Pancreas (tissue), 10 donors: ENCODE measurements at regions not wholly inside any gene's neighbourhood (a gene's known extent, or its start where the extent isn't known, plus 50 kb on each side); places are given as distances from the start of the nearest gene placed in this dataset.

Source experiments
- ATAC-seq, 4 donors: fragments of 200-7000 bp; cut with Tn5 transposase; one replicate each; pipeline versions ENCODE4 v1.8.0 to v1.9.1; 2020; ENCODE audit warnings: mild to moderate bottlenecking in 4 of 4, moderate library complexity in 4 of 4
- DNase-seq, 6 donors: peaks; one replicate each; pipeline ENCODE4 v3.0.0-alpha.2; 2020
- FAIRE-seq: peaks from 2 replicates; lab custom pipeline; 2012; peaks lifted over from hg19 to GRCh38; lab: Jason Lieb, UNC
- H3K27ac ChIP-seq, 4 donors: fragments of 200-600 bp; sonication (generic); 1 replicate in 3 of 4; 2 replicates in 1 of 4; pipeline versions ENCODE4 v1.5.0 to v1.8.0; 2020
- H3K27me3 ChIP-seq, 4 donors: fragments of 200-600 bp; one replicate each; pipeline ENCODE4 v1.8.0; 2021
- H3K36me3 ChIP-seq, 3 donors: fragments of 200-600 bp; sonication (generic) in 1 of 3; one replicate each; pipeline versions ENCODE4 v1.5.0 to v1.8.0; 2020 to 2021
- H3K4me1 ChIP-seq, 3 donors: fragments of 200-600 bp; one replicate each; pipeline ENCODE4 v1.8.0; 2021
- H3K4me3 ChIP-seq, 4 donors: fragments of 200-600 bp; sonication (generic) in 2 of 4; one replicate each; pipeline versions ENCODE4 v1.5.0 to v1.8.0; 2020 to 2021
- H3K9me3 ChIP-seq, 4 donors: fragments of 200-600 bp; one replicate each; pipeline ENCODE4 v1.8.0; 2021
- WGBS, 2 donors: extraction: QIAGEN DNeasy Blood & Tissue Kit; methylation state at CpG; one replicate each; pipeline ENCODE4 v1.1.7; 2013; 5-methylcytosine and 5-hydroxymethylcytosine counted together
- intact Hi-C, 3 donors: fragments of 100-400 bp; cut with DNase I; formaldehyde crosslinking; loops; one replicate each; pipeline versions ENCODE4 v1.11.1 to v1.14.2; 2022
- TF ChIP-seq, protein P1 (sequence below), 4 donors: fragments of 200-600 bp; sonication (generic) in 3 of 4; IDR thresholded peaks; one replicate each; pipeline versions ENCODE4 v1.5.0 to v1.8.0; 2021; ENCODE audit warnings: antibody characterized with exemption in 4 of 4
- donor health status: healthy with polysubstance abuse.
- donor health status: DM: no; HTN: no; CAD: no; lungs with moderate emphysema.
- donor health status: DM: no; HTN: no; CAD: no.
- donor health status: control.
- donor health status: control.
- donor health status: Bipolar disorder and iron deficiency.
- donor health status: DM: yes; HTN: yes; CAD: no.
- donor health status: DM: no; HTN: no; CAD: no.
- donor health status: DM: no; HTN: no; CAD: no.
- donor health status: DM: yes; HTN: yes; CAD: no.

GRCh38 chrX:122910697-122911096 lies 273.4 kb upstream of the GRIA3 start:
- WGBS, 2 donors: 0 to 49% methylated on average over 2 of the region's 2 CpGs
- DNase-seq (no peak), FAIRE-seq (no peak)

GRCh38 chrX:122913134-122913533 lies 270.9 kb upstream of the GRIA3 start:
- no peak overlapping the region for H3K27ac ChIP-seq
- TF ChIP-seq, protein P1, sequence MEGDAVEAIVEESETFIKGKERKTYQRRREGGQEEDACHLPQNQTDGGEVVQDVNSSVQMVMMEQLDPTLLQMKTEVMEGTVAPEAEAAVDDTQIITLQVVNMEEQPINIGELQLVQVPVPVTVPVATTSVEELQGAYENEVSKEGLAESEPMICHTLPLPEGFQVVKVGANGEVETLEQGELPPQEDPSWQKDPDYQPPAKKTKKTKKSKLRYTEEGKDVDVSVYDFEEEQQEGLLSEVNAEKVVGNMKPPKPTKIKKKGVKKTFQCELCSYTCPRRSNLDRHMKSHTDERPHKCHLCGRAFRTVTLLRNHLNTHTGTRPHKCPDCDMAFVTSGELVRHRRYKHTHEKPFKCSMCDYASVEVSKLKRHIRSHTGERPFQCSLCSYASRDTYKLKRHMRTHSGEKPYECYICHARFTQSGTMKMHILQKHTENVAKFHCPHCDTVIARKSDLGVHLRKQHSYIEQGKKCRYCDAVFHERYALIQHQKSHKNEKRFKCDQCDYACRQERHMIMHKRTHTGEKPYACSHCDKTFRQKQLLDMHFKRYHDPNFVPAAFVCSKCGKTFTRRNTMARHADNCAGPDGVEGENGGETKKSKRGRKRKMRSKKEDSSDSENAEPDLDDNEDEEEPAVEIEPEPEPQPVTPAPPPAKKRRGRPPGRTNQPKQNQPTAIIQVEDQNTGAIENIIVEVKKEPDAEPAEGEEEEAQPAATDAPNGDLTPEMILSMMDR (IDR thresholded peaks at IDR 0.05): no peak
- FAIRE-seq (no peak), ATAC-seq (no peak), DNase-seq (no peak)
- H3K36me3 ChIP-seq: no peaks in the 10 kb centered on the region
- H3K27me3 ChIP-seq: no peaks in the 10 kb centered on the region
- intact Hi-C loops: no loop called here
- H3K9me3 ChIP-seq: no peaks in the 10 kb centered on the region
- H3K4me1 ChIP-seq: no peaks in the 10 kb centered on the region
- H3K4me3 ChIP-seq: no peak overlapping the region
- 47 to 72% methylated on average over 1 of the region's 1 CpG for WGBS, 2 donors

More at GRCh38 chrX:122910697-122911096, 273.4 kb upstream of the GRIA3 start:
- H3K9me3 ChIP-seq: no peaks in the 10 kb centered on the region
- no peak for ATAC-seq
- no peaks in the 10 kb centered on the region for H3K4me1 ChIP-seq
- H3K36me3 ChIP-seq: no peaks in the 10 kb centered on the region
- TF ChIP-seq, protein P1 (IDR thresholded peaks at IDR 0.05): no peak
- no peak overlapping the region for H3K27ac ChIP-seq
- no peak overlapping the region for H3K4me3 ChIP-seq
- intact Hi-C loops: no loop called here
- no peaks in the 10 kb centered on the region for H3K27me3 ChIP-seq

DNA sequence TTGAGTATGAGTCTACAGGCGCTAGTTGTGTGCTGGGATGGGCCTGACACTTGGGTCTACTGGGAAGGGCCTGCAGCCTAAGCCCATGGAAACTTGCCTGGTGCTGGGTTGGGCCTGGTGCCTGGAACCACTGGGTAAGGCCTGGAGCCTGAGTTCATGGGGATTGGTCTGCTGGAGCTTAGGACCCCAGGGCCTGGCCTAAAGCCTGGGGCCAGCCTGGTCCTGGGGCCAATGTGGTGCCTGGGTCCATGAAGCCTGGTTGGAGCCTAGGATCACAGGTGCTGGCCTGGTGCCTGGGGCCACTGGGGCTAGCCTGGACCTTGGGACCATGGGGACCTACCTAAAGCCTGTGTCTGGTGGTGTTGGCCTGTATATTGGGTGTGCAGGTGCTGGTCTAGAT lies 270.3 kb upstream of the GRIA3 start:
- TF ChIP-seq, protein P1 (IDR thresholded peaks at IDR 0.05): no peak
- no peaks in the 10 kb centered on the region for H3K4me1 ChIP-seq
- no peaks in the 10 kb centered on the region for H3K36me3 ChIP-seq
- intact Hi-C loops: no loop called here
- no peak for FAIRE-seq
- H3K4me3 ChIP-seq: no peak overlapping the region
- ATAC-seq: no peak
- H3K9me3 ChIP-seq: no peaks in the 10 kb centered on the region
- no peaks in the 10 kb centered on the region for H3K27me3 ChIP-seq
- H3K27ac ChIP-seq: no peak overlapping the region
- WGBS, 2 donors: 65 to 86% methylated on average over 1 of the region's 1 CpG
- DNase-seq: peak in 1 of 6 donors; percentile 42

GRCh38 chrX:122914256-122914655 lies 269.8 kb upstream of the GRIA3 start:
- Histone ChIP-seq H3K4me3 (no peak overlapping the region), H3K36me3 (no peaks in the 10 kb centered on the region), H3K9me3 (no peaks in the 10 kb centered on the region), H3K4me1 (no peaks in the 10 kb centered on the region), H3K27ac (no peak overlapping the region), H3K27me3 (no peaks in the 10 kb centered on the region)
- no peak for FAIRE-seq
- WGBS, 2 donors: 84 to 85% methylated on average over 5 of the region's 5 CpGs
- TF ChIP-seq, protein P1 (IDR thresholded peaks at IDR 0.05): no peak
- peak in 1 of 6 donors; percentile 41 for DNase-seq
- no peak for ATAC-seq
- intact Hi-C loops: no loop called here

DNA sequence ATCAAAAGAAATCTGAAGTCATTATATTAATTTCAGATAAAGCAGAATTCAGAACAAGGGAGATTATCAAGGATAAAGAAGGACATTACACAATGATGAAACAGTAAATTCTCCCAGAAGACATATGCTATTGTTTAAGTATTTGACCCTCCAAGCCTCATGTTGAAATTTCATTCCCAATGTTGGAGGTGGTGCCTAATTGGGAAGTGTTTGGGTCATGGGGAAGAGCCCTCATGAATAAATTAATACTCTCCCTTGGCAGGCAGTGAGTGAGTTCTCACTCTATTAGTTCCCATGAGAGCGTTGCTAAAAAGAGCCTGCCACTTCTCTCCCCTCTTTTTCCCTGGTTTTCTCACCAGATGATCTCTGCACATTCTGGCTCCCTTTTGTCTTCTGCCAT lies 249.9 kb upstream of the GRIA3 start:
- TF ChIP-seq, protein P1 (IDR thresholded peaks at IDR 0.05): no peak
- no peak overlapping the region for H3K27ac ChIP-seq
- no peaks in the 10 kb centered on the region for H3K27me3 ChIP-seq
- DNase-seq: no peak
- H3K9me3 ChIP-seq: no peaks in the 10 kb centered on the region
- H3K36me3 ChIP-seq: no peaks in the 10 kb centered on the region
- FAIRE-seq: no peak
- H3K4me1 ChIP-seq: no peaks in the 10 kb centered on the region
- intact Hi-C loops: no loop called here
- WGBS, 2 donors: 40 to 55% methylated on average over 1 of the region's 1 CpG
- ATAC-seq: no peak
- H3K4me3 ChIP-seq: no peak overlapping the region
